Panc1 (cell line): ENCODE measurements at regions not wholly inside any gene's neighbourhood (a gene's known extent, or its start where the extent isn't known, plus 50 kb on each side); places are given as distances from the start of the nearest gene placed in this dataset.
"Not testable (repeated sequence)": the region's sequence is repeated elsewhere in the genome, so short reads cannot be mapped to it uniquely, and the experiment has no call there.

Source experiments
- ATAC-seq: fragments of 200-7000 bp; cut with Tn5 transposase; 2 replicates; pipeline ENCODE4 v1.9.1; 2020; ENCODE audit warnings: mild to moderate bottlenecking, moderate library complexity
- BruUV-seq: library from RNA; stranded (reverse); fragments of 400-500 nt; replicated peaks from 2 replicates; lab custom pipeline; 2021; lab: Mats Ljungman, UMichigan
- CTCF ChIA-PET: fragments of 300-600 bp; sonication (Branson Sonifier 250); formaldehyde crosslinking; loops from one replicate; lab custom pipeline; 2022; ENCODE audit warnings: antibody characterized with exemption; lab: Charles Lee
- POLR2A ChIA-PET: fragments of 300-600 bp; sonication (Branson Sonifier 250); formaldehyde crosslinking; loops from one replicate; lab custom pipeline; 2022; ENCODE audit warnings: antibody characterized with exemption; lab: Charles Lee
- DNase-seq: peaks from one replicate; pipeline ENCODE4 v3.0.0-alpha.2; 2010; ENCODE audit warnings: low read depth, low spot score
- H3K27ac ChIP-seq: 2 replicates; pipeline ENCODE4 v1.5.1; 2011; ENCODE audit warnings: mild to moderate bottlenecking, low read length, inconsistent platforms
- H3K27me3 ChIP-seq: fragments of 200-500 bp; sonication (Bioruptor generic); 2 replicates; pipeline ENCODE4 v1.6.0; 2014; ENCODE audit warnings: low read length, inconsistent platforms; ENCODE audit not compliant: control insufficient read depth, insufficient read depth
- H3K36me3 ChIP-seq: fragments of 200-500 bp; sonication (Bioruptor generic); 2 replicates; pipeline ENCODE4 v1.5.1; 2014; ENCODE audit warnings: inconsistent platforms, mild to moderate bottlenecking, low read length, moderate library complexity; ENCODE audit not compliant: control insufficient read depth, insufficient read depth
- H3K4me1 ChIP-seq: 2 replicates; pipeline ENCODE4 v1.5.1; 2011; ENCODE audit warnings: inconsistent platforms, mild to moderate bottlenecking, low read length, moderate library complexity; ENCODE audit not compliant: control insufficient read depth, insufficient read depth
- H3K4me3 ChIP-seq, 2 experiments: 2 replicates each; pipeline ENCODE4 v1.5.1; 2011 to 2012; ENCODE audit warnings: low read depth in 2 of 2, low read length in 2 of 2, mild to moderate bottlenecking in 2 of 2, inconsistent platforms in 1 of 2, moderate library complexity in 1 of 2
- H3K9me3 ChIP-seq: fragments of 200-500 bp; sonication (Bioruptor generic); 2 replicates; pipeline ENCODE4 v1.5.1; 2014; ENCODE audit warnings: low read depth, mild to moderate bottlenecking, inconsistent platforms, low read length, moderate library complexity; ENCODE audit not compliant: control insufficient read depth, insufficient read depth
- POLR2AphosphoS5 ChIP-seq: IDR thresholded peaks from 2 replicates; pipeline ENCODE4 v1.6.1; 2012; ENCODE audit warnings: mild to moderate bottlenecking, low read depth, low read length, moderate library complexity
- SIN3A ChIP-seq: IDR thresholded peaks from 2 replicates; pipeline ENCODE4 v1.6.1; 2012; ENCODE audit warnings: low read depth, mild to moderate bottlenecking, low read length, moderate library complexity, borderline replicate concordance; ENCODE audit not compliant: insufficient read depth
- TCF7L2 ChIP-seq: IDR thresholded peaks from 2 replicates; pipeline ENCODE4 v1.6.1; 2011; ENCODE audit warnings: mild to moderate bottlenecking, low read depth, low read length, inconsistent platforms
- in situ Hi-C: cut with HindIII; loops from 2 replicates; pipeline ENCODE4 v1.10.0; 2016; ENCODE audit warnings: low sequenced_read_pairs, low pct_unique_long_range_greater_than_20kb
- intact Hi-C: fragments of 100-400 bp; cut with micrococcal nuclease; formaldehyde crosslinking; loops from one replicate; pipeline ENCODE4 v1.10.0; 2022; ENCODE audit not compliant: unreplicated experiment
- TF ChIP-seq, protein P1 (sequence below): fragments of 450-650 bp; IDR thresholded peaks from 2 replicates; pipeline ENCODE4 v1.5.1; 2017; ENCODE audit warnings: mild to moderate bottlenecking
- TF ChIP-seq, protein P2 (sequence below), 2 experiments: IDR thresholded peaks; 2 replicates each; pipeline ENCODE4 v1.6.1; 2011 to 2012; ENCODE audit warnings: low read depth in 2 of 2, control low read depth in 1 of 2, low read length in 1 of 2, mild to moderate bottlenecking in 1 of 2, moderate library complexity in 1 of 2; ENCODE audit not compliant: insufficient read depth in 1 of 2

DNA sequence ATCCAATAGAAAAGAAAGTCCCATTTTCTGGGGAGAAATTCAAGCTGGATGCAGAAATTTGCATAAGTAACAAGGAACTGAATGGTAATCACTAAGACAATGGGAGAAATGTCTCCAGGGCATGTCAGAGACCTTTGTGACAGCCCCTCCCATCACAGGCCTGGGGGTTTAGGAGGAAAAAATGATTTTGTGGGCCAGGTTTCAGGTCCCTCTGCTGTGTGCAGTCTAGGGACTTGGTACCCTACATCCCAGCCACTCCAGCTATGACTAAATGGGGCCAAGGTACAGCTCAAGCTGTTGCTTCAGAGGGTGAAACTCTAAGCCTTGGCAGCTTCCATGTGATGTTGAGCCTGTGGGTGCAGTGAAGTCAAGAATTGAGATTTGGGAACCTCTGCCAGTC, 695.5 kb upstream of the MIR17HG start:
- DNase-seq (no peak), ATAC-seq (no peak)
- in situ Hi-C loops: no loop called here
- Histone ChIP-seq H3K4me1 (no peaks in the 10 kb centered on the region), H3K27ac (no peak overlapping the region), H3K4me3 (no peak overlapping the region), H3K9me3 (no peaks in the 10 kb centered on the region), H3K27me3 (no peaks in the 10 kb centered on the region), H3K36me3 (no peaks in the 10 kb centered on the region)
- POLR2A ChIA-PET: no interaction called here
- CTCF ChIA-PET: no interaction called here
- TF ChIP-seq TCF7L2 (no peak), POLR2AphosphoS5 (no peak), SIN3A (no peak)
- TF ChIP-seq, protein P1, sequence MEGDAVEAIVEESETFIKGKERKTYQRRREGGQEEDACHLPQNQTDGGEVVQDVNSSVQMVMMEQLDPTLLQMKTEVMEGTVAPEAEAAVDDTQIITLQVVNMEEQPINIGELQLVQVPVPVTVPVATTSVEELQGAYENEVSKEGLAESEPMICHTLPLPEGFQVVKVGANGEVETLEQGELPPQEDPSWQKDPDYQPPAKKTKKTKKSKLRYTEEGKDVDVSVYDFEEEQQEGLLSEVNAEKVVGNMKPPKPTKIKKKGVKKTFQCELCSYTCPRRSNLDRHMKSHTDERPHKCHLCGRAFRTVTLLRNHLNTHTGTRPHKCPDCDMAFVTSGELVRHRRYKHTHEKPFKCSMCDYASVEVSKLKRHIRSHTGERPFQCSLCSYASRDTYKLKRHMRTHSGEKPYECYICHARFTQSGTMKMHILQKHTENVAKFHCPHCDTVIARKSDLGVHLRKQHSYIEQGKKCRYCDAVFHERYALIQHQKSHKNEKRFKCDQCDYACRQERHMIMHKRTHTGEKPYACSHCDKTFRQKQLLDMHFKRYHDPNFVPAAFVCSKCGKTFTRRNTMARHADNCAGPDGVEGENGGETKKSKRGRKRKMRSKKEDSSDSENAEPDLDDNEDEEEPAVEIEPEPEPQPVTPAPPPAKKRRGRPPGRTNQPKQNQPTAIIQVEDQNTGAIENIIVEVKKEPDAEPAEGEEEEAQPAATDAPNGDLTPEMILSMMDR: no peak
- TF ChIP-seq, protein P2, sequence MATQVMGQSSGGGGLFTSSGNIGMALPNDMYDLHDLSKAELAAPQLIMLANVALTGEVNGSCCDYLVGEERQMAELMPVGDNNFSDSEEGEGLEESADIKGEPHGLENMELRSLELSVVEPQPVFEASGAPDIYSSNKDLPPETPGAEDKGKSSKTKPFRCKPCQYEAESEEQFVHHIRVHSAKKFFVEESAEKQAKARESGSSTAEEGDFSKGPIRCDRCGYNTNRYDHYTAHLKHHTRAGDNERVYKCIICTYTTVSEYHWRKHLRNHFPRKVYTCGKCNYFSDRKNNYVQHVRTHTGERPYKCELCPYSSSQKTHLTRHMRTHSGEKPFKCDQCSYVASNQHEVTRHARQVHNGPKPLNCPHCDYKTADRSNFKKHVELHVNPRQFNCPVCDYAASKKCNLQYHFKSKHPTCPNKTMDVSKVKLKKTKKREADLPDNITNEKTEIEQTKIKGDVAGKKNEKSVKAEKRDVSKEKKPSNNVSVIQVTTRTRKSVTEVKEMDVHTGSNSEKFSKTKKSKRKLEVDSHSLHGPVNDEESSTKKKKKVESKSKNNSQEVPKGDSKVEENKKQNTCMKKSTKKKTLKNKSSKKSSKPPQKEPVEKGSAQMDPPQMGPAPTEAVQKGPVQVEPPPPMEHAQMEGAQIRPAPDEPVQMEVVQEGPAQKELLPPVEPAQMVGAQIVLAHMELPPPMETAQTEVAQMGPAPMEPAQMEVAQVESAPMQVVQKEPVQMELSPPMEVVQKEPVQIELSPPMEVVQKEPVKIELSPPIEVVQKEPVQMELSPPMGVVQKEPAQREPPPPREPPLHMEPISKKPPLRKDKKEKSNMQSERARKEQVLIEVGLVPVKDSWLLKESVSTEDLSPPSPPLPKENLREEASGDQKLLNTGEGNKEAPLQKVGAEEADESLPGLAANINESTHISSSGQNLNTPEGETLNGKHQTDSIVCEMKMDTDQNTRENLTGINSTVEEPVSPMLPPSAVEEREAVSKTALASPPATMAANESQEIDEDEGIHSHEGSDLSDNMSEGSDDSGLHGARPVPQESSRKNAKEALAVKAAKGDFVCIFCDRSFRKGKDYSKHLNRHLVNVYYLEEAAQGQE (IDR thresholded peaks at IDR 0.05; ENCODE audit: insufficient read depth in 1 of 2, low read depth in 2 of 2, low read length in 1 of 2): no peak
- BruUV-seq: no TSS peak
- intact Hi-C loops: no loop called here

DNA sequence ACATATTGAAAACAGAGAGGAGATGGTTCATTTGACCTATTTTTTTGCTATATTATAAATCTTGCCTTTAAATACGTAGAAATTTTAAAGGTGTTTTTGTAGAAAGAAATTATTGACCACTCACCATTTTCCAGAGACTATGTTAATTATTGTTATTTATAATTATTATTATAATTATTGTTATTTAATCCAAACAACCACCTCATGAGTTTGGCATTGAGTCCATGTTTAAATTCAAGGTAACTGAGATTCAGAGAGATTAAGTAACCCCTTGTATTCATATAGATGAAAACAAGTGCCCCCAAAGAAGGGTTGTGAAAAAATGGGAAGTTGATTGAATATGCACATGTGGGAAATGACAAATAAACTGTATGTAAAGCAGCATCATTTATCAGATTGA, 692.5 kb upstream of the MIR17HG start:
- BruUV-seq: no TSS peak
- intact Hi-C loops: no loop called here
- in situ Hi-C loops: no loop called here

DNA sequence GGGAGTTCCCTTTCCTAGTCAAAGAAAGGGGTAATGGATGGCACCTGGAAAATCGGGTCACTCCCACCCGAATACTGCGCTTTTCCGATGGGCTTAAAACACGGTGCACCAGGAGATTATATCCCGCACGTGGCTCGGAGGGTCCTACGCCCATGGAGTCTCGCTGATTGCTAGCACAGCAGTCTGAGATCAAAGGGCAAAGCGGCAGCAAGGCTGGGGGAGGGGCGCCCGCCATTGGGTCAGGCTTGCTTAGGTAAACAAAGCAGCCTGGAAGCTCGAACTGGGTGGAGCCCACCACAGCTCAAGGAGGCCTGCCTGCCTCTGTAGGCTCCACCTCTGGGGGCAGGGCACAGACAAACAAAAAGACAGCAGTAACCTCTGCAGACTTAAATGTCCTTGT, 683.3 kb upstream of the MIR17HG start:
- intact Hi-C loops, H3K4me1 ChIP-seq, H3K9me3 ChIP-seq, BruUV-seq, POLR2A ChIA-PET, H3K27ac ChIP-seq, H3K27me3 ChIP-seq, in situ Hi-C loops, ATAC-seq, H3K4me3 ChIP-seq, H3K36me3 ChIP-seq, CTCF ChIA-PET, DNase-seq: not testable (repeated sequence)

More for the DNA sequence above, 692.5 kb upstream of the MIR17HG start:
- no peaks in the 10 kb centered on the region for H3K36me3 ChIP-seq
- no peak for TF ChIP-seq SIN3A
- TF ChIP-seq, protein P1: no peak
- no peak for TF ChIP-seq TCF7L2
- TF ChIP-seq POLR2AphosphoS5: no peak
- TF ChIP-seq, protein P2 (IDR thresholded peaks at IDR 0.05; ENCODE audit: insufficient read depth in 1 of 2, low read depth in 2 of 2, low read length in 1 of 2): no peak
- no peak overlapping the region for H3K4me3 ChIP-seq
- ChIA-PET POLR2A (no interaction called here), CTCF (no interaction called here)
- no peak overlapping the region for H3K27ac ChIP-seq
- H3K27me3 ChIP-seq: no peaks in the 10 kb centered on the region
- no peaks in the 10 kb centered on the region for H3K9me3 ChIP-seq
- no peak for ATAC-seq
- DNase-seq: no peak
- no peaks in the 10 kb centered on the region for H3K4me1 ChIP-seq
